OCI-LY3 (cell line): ENCODE measurements at regions not wholly inside any gene's neighbourhood (a gene's known extent, or its start where the extent isn't known, plus 50 kb on each side); places are given as distances from the start of the nearest gene placed in this dataset.
"Not testable (repeated sequence)": the region's sequence is repeated elsewhere in the genome, so short reads cannot be mapped to it uniquely, and the experiment has no call there.

ENCODE experiments used
- CTCF ChIP-seq: fragments of 200-600, 300-600 bp; sonication (generic); IDR thresholded peaks from 2 replicates; pipeline ENCODE4 v1.5.1; 2014; ENCODE audit warnings: antibody characterized with exemption, low read length, low read depth
- EZH2phosphoT487 ChIP-seq: fragments of 200-600 bp; shearing (Covaris generic); IDR thresholded peaks from 2 replicates; pipeline ENCODE4 v1.6.1; 2018; ENCODE audit warnings: antibody characterized with exemption, mixed run types, low read depth

GRCh38 chr7:91395313-91395712, 131.1 kb downstream of the FZD1 start:
- not testable (repeated sequence) for TF ChIP-seq CTCF, EZH2phosphoT487
